ENCODE measurements at regions not wholly inside any gene's neighbourhood (a gene's known extent, or its start where the extent isn't known, plus 50 kb on each side); places are given as distances from the start of the nearest gene placed in this dataset.

GRCh38 chr4:162352580-162353107 is 188.8 kb upstream of the FSTL5 start:
- no peak for DNase-seq (ENCODE audit: low read depth, low spot score)

- no peak for DNase-seq (ENCODE audit: low read depth, low spot score)
Observed at GRCh38 chr4:162350331-162350730, 186.5 kb upstream of the FSTL5 start.

GRCh38 chr4:162349395-162349794 is 185.6 kb upstream of the FSTL5 start:
- no peak for DNase-seq (ENCODE audit: low read depth, low spot score)

GRCh38 chr4:162347842-162348213 is 184.0 kb upstream of the FSTL5 start:
- no peak for DNase-seq (ENCODE audit: low read depth, low spot score)

GRCh38 chr4:162347156-162347841 is 183.5 kb upstream of the FSTL5 start:
- DNase-seq (ENCODE audit: low read depth, low spot score) = no peak

- no peak for DNase-seq (ENCODE audit: low read depth, low spot score)
Observed at GRCh38 chr4:162343967-162344366, 180.2 kb upstream of the FSTL5 start.

- no peak for DNase-seq (ENCODE audit: low read depth, low spot score)
Observed at GRCh38 chr4:162341533-162341932, 177.7 kb upstream of the FSTL5 start.

GRCh38 chr4:162323919-162324318 is 160.1 kb upstream of the FSTL5 start:
- peak; percentile 18 for DNase-seq (ENCODE audit: low read depth, low spot score)

- DNase-seq (ENCODE audit: low read depth, low spot score) = no peak
Observed at GRCh38 chr4:162322054-162322453, 158.3 kb upstream of the FSTL5 start.

- DNase-seq (ENCODE audit: low read depth, low spot score) = no peak
Observed at GRCh38 chr4:162285753-162286152, 122.0 kb upstream of the FSTL5 start.

GRCh38 chr4:162282684-162283083 is 118.9 kb upstream of the FSTL5 start:
- DNase-seq (ENCODE audit: low read depth, low spot score) = no peak

- peak; percentile 24 for DNase-seq (ENCODE audit: low read depth, low spot score)
Observed at GRCh38 chr4:162274354-162274753, 110.6 kb upstream of the FSTL5 start.

- no peak for DNase-seq (ENCODE audit: low read depth, low spot score)
Observed at GRCh38 chr4:162272215-162272614, 108.4 kb upstream of the FSTL5 start.

GRCh38 chr4:162268911-162269310 is 105.1 kb upstream of the FSTL5 start:
- DNase-seq (ENCODE audit: low read depth, low spot score) = no peak

GRCh38 chr4:162265802-162266201 is 102.0 kb upstream of the FSTL5 start:
- no peak for DNase-seq (ENCODE audit: low read depth, low spot score)

- no peak for DNase-seq (ENCODE audit: low read depth, low spot score)
Observed at GRCh38 chr4:162245051-162245450, 81.3 kb upstream of the FSTL5 start.

GRCh38 chr4:162241857-162242256 is 78.1 kb upstream of the FSTL5 start:
- no peak for DNase-seq (ENCODE audit: low read depth, low spot score)

- no peak for DNase-seq (ENCODE audit: low read depth, low spot score)
Observed at GRCh38 chr4:162239992-162240769, 76.4 kb upstream of the FSTL5 start.

- DNase-seq (ENCODE audit: low read depth, low spot score) = no peak
Observed at GRCh38 chr4:162237676-162238075, 73.9 kb upstream of the FSTL5 start.

GRCh38 chr4:162234595-162234994 is 70.8 kb upstream of the FSTL5 start:
- no peak for DNase-seq (ENCODE audit: low read depth, low spot score)

GRCh38 chr4:162232349-162232748 is 68.5 kb upstream of the FSTL5 start:
- no peak for DNase-seq (ENCODE audit: low read depth, low spot score)

- DNase-seq (ENCODE audit: low read depth, low spot score) = no peak
Observed at GRCh38 chr4:162229670-162230069, 65.9 kb upstream of the FSTL5 start.

GRCh38 chr4:162221148-162221547 is 57.3 kb upstream of the FSTL5 start:
- DNase-seq (ENCODE audit: low read depth, low spot score) = no peak
